ENCODE measurements at regions not wholly inside any gene's neighbourhood (a gene's known extent, or its start where the extent isn't known, plus 50 kb on each side); places are given as distances from the start of the nearest gene placed in this dataset.

DNA sequence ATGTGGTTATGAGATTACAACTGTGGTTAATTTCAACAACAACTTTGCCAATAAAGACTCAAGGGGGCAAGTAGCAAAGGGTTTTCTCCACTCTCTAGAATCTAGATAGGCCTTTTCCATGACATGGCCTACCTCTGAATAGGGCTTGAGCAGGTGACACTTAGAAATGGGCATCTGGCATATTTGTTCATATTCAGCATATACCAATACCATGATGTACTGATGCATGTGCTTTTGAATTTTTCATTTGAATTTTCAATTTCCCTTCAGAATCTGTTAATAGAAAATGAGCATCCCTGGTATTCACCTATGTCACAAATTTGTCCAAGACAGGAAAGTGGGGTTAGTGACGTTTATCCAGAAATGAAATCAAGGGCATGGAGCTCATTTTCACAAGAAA, 757.5 kb upstream of the NRSN1 start:
- Histone ChIP-seq H3K9ac (ENCODE audit: insufficient read depth in 1 of 2, low read length in 2 of 2) (no peak overlapping the region), H3K4me3 (no peak overlapping the region), H3K4me1 (ENCODE audit: control insufficient read depth in 5 of 5, insufficient read depth in 5 of 5, low read length in 5 of 5) (no peaks in the 10 kb centered on the region), H3K36me3 (ENCODE audit: control insufficient read depth in 4 of 4, insufficient read depth in 4 of 4, low read length in 4 of 4) (no peaks in the 10 kb centered on the region), H3K27me3 (ENCODE audit: control insufficient read depth in 3 of 3, insufficient read depth in 3 of 3, low read length in 2 of 3) (no peaks in the 10 kb centered on the region), H3K27ac (ENCODE audit: low read depth in 1 of 2, low read length in 1 of 2) (no peak overlapping the region), H3K9me3 (ENCODE audit: control insufficient read depth in 4 of 4, insufficient read depth in 3 of 4, low read length in 3 of 4) (peaks cover 0 to 2% (median 0%) of the 10 kb centered on the region in 4 donors)
- TF ChIP-seq, protein P1, sequence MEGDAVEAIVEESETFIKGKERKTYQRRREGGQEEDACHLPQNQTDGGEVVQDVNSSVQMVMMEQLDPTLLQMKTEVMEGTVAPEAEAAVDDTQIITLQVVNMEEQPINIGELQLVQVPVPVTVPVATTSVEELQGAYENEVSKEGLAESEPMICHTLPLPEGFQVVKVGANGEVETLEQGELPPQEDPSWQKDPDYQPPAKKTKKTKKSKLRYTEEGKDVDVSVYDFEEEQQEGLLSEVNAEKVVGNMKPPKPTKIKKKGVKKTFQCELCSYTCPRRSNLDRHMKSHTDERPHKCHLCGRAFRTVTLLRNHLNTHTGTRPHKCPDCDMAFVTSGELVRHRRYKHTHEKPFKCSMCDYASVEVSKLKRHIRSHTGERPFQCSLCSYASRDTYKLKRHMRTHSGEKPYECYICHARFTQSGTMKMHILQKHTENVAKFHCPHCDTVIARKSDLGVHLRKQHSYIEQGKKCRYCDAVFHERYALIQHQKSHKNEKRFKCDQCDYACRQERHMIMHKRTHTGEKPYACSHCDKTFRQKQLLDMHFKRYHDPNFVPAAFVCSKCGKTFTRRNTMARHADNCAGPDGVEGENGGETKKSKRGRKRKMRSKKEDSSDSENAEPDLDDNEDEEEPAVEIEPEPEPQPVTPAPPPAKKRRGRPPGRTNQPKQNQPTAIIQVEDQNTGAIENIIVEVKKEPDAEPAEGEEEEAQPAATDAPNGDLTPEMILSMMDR (IDR thresholded peaks at IDR 0.05; ENCODE audit: control extremely low read depth, extremely low read depth), result no peak
- WGBS, 2 donors, result 89 to 90% methylated on average over 1 of the region's 1 CpG
- ATAC-seq (ENCODE audit: insufficient read depth, low FRiP score), result no peak
- no peak for DNase-seq

DNA sequence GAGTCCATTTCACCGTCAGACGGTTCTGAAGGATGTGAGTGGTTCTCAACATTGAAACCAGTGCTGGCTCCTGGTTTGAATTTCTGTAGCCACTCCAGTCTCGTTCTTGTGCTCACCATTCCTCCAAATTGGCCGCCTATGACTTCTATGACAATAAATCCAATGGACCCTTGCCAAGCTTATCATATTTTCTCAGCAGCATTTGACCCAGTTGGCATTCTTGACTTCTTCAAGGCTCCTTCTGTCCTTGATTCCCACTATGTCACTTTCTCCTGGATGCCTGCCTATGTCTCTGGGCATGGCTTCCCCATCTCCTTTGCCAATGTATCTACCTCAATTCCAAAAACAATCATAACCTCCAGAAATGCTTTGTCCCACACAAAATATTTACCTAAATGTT, 756.0 kb upstream of the NRSN1 start:
- no peak for DNase-seq
- Histone ChIP-seq H3K9ac (ENCODE audit: insufficient read depth in 1 of 2, low read length in 2 of 2) (no peak overlapping the region), H3K36me3 (ENCODE audit: control insufficient read depth in 4 of 4, insufficient read depth in 4 of 4, low read length in 4 of 4) (no peaks in the 10 kb centered on the region), H3K9me3 (ENCODE audit: control insufficient read depth in 4 of 4, insufficient read depth in 3 of 4, low read length in 3 of 4) (no peaks in the 10 kb centered on the region), H3K27ac (ENCODE audit: low read depth in 1 of 2, low read length in 1 of 2) (no peak overlapping the region), H3K4me1 (ENCODE audit: control insufficient read depth in 5 of 5, insufficient read depth in 5 of 5, low read length in 5 of 5) (no peaks in the 10 kb centered on the region), H3K4me3 (no peak overlapping the region), H3K27me3 (ENCODE audit: control insufficient read depth in 3 of 3, insufficient read depth in 3 of 3, low read length in 2 of 3) (no peaks in the 10 kb centered on the region)
- ATAC-seq (ENCODE audit: insufficient read depth, low FRiP score), result no peak
- WGBS, 2 donors, result 87 to 89% methylated on average over 4 of the region's 4 CpGs
- TF ChIP-seq, protein P1 (IDR thresholded peaks at IDR 0.05; ENCODE audit: control extremely low read depth, extremely low read depth), result no peak

DNA sequence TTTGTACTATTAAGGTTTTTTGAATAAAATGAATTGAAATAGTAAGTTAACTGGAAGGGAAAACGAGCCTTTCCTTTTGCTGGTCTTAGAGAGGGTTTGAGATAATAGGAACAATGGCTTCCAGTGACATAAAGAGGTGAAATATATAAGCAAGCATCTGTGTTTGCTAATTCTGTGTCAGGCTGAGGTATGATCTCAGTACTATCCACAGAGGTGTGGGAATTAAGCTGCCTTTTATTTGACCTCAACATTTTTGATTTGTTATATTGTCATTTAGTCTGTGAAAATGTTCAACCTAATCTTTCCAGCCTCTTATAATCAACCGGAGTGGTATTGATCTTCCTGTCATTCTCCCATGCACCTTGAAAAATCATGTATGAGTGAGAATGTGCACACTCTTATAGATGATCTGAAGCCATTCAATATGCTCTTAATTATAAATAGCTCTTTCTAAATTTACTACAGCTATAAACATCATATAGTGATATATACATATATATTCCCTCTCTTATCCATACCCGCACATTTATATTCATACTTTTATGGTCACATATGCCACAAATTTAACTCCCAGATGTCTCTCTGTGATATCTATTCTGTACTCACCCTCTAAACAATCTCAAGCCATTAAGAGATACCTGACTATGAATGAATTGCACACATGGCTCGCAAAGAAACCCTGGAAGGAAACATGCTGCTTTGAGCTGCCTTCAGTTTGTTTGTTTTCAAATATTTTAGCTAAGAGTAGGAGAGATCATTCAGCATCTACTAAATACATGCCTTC, 754.7 kb upstream of the NRSN1 start:
- no peaks in the 10 kb centered on the region for H3K4me1 ChIP-seq (ENCODE audit: control insufficient read depth in 5 of 5, insufficient read depth in 5 of 5, low read length in 5 of 5)
- no peak overlapping the region for H3K9ac ChIP-seq (ENCODE audit: insufficient read depth in 1 of 2, low read length in 2 of 2)
- TF ChIP-seq, protein P1 (IDR thresholded peaks at IDR 0.05; ENCODE audit: control extremely low read depth, extremely low read depth), result no peak
- DNase-seq, result no peak
- 62 to 63% methylated on average over 4 of the region's 4 CpGs for WGBS, 2 donors
- H3K27ac ChIP-seq (ENCODE audit: low read depth in 1 of 2, low read length in 1 of 2), result no peak overlapping the region
- H3K36me3 ChIP-seq (ENCODE audit: control insufficient read depth in 4 of 4, insufficient read depth in 4 of 4, low read length in 4 of 4), result no peaks in the 10 kb centered on the region
- H3K4me3 ChIP-seq, result no peak overlapping the region
- ATAC-seq (ENCODE audit: insufficient read depth, low FRiP score), result no peak
- no peaks in the 10 kb centered on the region for H3K27me3 ChIP-seq (ENCODE audit: control insufficient read depth in 3 of 3, insufficient read depth in 3 of 3, low read length in 2 of 3)
- no peaks in the 10 kb centered on the region for H3K9me3 ChIP-seq (ENCODE audit: control insufficient read depth in 4 of 4, insufficient read depth in 3 of 4, low read length in 3 of 4)

- Histone ChIP-seq H3K4me1 (ENCODE audit: control insufficient read depth in 5 of 5, insufficient read depth in 5 of 5, low read length in 5 of 5) (peaks cover 0 to 3% (median 0%) of the 10 kb centered on the region in 5 donors), H3K9ac (ENCODE audit: insufficient read depth in 1 of 2, low read length in 2 of 2) (no peak overlapping the region), H3K27ac (ENCODE audit: low read depth in 1 of 2, low read length in 1 of 2) (no peak overlapping the region), H3K36me3 (ENCODE audit: control insufficient read depth in 4 of 4, insufficient read depth in 4 of 4, low read length in 4 of 4) (no peaks in the 10 kb centered on the region), H3K9me3 (ENCODE audit: control insufficient read depth in 4 of 4, insufficient read depth in 3 of 4, low read length in 3 of 4) (no peaks in the 10 kb centered on the region), H3K27me3 (ENCODE audit: control insufficient read depth in 3 of 3, insufficient read depth in 3 of 3, low read length in 2 of 3) (no peaks in the 10 kb centered on the region), H3K4me3 (no peak overlapping the region)
- ATAC-seq (ENCODE audit: insufficient read depth, low FRiP score) (no peak), DNase-seq (no peak)
- TF ChIP-seq, protein P1 (IDR thresholded peaks at IDR 0.05; ENCODE audit: control extremely low read depth, extremely low read depth), result no peak
Measured at GRCh38 chr6:23377830-23378229, 748.2 kb upstream of the NRSN1 start.

Measured in lung (tissue), 11 donors.